HG03575 (cell line): ENCODE measurements at regions not wholly inside any gene's neighbourhood (a gene's known extent, or its start where the extent isn't known, plus 50 kb on each side); places are given as distances from the start of the nearest gene placed in this dataset.

Experiments used
- ATAC-seq: cut with Tn5 transposase; IDR thresholded peaks from one replicate; pipeline ENCODE4 v1.9.1; 2021; ENCODE audit not compliant: unreplicated experiment, insufficient number of reproducible peaks, low FRiP score; ENCODE audit errors: extremely low read depth

DNA sequence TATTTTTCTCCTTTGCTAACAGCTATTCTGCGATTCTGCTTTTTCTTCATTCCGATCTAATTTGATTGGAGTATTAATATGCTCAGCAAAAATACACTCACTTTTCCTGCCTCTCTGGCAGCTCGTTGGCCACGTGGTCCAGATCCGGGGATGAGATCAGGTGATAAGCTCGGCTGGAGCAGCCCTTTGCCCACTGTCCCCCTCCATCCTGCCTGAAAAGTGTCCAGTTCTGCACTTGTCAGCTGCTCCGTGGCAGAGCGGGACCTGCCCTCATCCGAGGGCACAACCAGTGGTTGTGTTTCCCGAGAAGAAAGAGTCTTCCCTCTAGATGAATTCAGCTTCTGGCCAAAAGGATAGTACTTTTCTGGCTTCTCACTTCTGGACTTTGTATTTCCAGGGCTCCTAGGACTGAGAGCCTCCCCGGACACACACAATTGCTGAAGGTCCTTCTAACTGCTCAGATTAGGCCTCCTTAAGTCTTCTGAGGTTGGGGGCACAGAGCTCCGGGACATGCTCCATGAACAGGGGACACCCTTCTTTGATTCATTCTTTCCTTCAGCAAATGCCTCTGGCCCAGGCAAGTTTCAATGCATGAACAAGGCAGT, 103.9 kb upstream of the ALDH1A3 start:
- ATAC-seq = no peak

DNA sequence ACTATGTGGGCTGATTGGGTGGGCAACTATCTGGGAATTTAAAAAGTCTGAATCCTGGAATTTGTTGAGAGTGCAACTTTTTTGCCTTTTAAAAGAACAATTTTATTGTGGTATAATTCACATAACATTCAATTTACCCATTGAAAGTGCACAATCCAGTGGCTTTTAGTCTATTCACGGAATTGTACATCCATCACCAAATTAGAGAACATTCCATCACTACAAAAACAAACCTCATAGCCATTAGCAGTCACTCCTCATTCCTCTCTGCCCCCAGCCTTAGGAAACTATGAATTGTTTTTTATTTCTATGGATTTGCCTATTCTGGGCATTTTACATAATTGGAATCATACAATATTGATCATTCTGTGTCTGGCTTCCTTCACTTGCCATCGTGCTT, 101.8 kb upstream of the ALDH1A3 start:
- no peak for ATAC-seq

DNA sequence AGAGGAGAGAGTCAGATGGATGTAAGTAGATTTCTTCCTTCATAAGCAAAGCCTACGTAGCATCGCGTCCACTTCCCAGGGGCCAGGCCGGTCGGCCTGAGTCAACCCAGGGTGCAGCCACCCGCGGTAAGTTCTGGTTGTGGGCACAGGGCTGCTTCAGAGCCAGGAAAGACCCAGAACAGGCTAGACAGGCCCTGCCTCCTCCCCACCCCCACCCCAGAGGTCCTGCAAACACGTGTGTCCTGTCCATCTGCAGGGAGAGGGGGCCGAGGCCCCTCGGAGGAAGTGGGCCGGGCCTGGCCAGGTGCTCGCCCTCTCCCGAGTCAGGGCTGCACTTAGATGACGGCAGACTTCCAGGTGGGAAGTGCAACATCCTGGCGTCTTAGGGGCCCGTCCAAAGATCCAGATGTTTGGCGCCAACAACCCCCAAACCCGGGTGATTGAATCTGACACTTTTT, 100.8 kb upstream of the ALDH1A3 start:
- ATAC-seq = no peak

DNA sequence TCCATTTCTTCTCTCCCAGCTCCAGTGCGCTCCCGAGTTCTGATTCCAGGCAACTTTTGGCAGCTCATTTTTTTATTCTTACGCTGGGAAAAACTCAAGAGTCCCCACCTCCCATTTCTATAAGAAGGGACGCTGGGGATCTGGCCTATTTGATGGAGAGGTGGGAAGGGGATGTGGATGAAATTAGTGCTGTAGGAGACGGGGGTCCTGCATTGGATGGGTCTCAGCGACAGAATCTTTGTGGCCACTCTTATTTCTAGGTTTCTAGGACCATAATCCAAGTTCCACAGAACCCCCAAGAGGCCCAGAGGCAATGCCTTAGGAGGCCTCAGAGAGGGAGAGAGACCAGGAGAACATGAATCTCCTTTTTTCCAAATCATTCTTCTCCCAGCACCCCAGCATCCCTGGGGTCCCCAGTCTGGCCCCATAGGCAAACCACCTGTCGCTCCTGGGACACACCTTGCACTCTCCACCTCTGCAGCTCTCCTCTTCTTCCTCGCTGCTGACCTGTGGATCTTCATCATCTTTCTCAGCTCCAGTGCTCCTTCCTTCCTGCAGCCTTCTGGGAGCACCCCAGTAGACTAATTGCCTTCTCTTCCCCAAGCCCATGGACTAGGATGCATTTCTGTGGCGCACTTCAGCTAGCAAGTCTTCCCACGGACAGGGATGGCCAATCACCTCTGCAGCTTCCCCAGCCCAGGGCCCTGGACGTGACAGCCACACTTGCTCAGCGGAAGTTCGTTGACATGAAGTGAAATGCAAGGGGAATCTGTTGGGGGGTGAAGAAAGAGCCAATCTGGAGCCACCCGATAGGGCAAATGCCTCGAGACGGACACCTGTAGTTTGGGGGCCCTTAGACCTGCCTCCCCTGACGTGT, 100.1 kb upstream of the ALDH1A3 start:
- ATAC-seq = no peak

DNA sequence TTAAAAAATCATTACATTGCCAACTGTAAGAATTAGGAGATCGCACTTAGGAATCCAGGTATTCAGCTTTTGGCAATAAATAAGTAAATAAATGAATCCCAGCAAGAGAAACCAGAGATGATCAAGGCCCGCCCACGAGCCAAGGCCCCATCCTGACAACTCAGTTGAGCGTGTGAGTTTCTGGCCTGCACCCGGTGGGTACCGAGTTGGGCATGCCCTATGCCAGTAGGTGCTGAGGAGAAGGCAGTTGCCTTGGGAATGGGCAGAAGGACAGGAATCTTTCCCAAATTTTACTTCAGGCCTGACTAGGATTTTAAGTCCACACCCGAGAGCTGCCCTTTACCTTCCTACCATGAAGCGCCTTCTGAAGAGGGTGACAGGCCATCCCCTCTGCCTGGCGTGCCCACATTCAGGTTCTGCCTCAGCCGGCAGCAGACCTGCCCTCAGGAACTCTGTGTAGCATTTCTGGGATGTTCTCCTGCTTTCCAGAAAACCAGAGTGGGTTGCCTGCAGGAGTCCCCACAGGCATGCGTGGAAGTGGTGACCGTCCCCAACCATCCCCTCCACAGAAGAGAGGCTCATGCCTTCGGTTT, 99.3 kb upstream of the ALDH1A3 start:
- ATAC-seq = no peak

DNA sequence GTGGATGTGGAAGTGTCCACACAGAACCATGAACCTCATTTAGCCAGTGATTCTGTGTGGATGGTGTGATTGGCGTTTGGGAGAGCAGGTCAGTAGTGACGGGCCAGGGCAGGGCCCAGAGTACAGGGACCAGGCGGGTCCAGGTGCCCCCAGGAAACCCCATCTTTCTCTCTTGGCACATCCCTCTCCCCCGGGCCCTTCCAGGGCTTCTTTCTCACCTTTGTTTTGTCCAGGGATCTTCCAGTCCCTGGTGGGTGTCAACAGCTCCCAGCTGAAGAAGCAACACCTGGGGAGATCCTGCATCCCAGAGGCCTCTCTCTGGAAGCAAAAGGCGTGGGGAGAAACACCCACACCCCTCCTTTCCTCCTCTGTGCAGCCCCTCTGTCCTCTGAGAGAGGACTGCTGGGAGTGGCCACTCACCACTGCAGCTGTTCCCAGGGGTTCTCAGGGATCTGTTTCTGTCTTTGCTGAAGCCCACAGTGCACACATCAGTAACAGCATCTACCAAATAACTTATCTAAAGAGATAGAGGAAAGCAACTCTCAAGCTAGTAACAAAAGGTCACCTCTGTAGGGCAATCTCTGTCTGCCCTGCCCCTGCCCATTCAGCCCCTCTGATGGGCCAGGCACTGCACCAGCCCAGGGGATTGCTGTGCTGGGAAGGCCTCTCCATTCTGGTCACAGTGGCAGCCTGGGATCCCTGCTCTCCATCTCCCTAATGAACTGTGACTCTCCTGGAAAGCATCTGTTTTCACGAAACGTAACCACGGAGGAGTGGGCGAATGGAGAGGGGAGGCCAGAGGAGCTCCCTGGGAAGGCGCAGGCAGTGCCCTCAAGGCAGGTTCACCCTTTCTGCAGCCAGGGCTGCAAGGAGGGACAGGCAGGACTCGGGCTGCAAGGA, 98.3 kb upstream of the ALDH1A3 start:
- no peak for ATAC-seq

DNA sequence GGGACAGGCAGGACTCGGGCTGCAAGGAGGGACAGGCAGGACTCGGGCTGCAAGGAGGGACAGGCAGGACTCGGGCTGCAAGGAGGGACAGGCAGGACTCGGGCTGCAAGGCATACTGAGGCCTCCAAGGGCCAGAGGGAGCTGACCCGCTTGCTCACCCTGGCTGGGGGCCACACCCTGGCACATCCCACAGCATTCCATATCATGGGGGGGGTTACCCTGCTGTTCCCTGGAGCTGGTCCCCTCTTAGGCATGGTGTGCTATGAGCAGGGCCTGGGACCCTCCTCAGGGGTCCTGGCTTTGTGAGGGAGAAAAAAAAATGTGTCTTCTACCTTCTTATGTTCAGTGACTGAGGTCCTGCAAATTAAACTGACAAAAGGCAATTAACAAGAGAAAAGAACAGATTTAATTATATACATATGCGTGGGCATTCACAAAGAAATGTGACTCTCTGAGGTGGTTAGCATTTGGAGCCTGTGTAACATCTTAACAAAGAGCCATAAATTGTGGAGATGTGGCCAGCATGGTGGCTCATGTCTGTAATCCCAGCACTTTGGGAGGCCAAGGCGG, 97.6 kb upstream of the ALDH1A3 start:
- ATAC-seq = no peak

DNA sequence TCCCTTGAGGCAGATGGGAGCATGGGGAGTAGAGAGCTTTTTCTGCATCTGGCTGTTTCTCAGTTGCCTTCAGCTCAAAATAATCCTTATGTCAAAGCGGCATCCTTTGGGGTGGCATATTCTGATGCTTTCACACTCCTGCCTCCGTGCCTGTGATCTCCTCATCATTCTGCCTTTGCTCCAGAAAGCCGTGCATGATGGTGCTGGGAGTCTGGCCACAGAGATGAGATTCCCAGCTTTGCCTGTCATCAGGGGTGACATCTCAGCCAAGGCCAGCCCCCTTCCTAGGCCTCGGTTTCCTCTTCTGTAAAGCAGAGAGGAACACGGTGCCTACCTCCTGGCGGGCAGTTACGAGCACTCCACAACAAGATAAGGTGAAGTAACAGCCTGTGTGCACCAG, 96.3 kb upstream of the ALDH1A3 start:
- ATAC-seq = no peak

DNA sequence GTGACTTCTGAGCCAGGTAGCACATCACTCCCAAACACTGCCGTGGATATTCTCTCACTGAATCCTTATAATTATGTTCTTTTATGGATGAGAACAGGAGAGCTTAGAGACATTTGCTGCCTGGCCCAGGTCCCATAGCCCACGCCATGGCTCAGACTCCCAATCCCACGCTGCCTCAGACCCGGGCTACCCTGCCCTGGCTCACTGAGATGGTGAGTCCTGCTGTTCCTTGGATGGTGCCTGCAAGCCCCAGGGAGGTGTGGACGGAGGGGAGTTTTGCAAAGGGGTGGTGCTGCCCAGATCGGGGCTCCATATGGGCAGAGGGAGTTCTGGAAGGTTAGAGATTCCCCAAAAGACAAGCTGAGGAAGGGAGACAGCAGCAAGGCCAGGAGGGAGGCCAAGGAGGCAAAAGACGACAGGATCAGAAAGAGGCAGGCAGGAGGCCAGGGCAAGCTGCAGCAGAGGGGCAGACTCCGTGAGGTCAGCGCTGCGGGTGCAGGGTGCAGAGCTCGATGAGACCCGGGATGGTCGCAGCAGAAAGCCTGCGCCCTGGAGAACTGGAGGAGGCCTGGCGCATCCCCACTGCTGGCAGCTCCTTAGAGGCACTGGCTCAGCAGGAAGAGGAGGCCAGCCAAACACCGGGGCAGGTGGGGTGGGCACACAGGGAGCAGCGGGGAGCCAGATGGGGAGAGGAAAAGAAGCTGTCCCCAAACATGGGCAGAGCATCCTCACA, 95.7 kb upstream of the ALDH1A3 start:
- ATAC-seq = no peak

DNA sequence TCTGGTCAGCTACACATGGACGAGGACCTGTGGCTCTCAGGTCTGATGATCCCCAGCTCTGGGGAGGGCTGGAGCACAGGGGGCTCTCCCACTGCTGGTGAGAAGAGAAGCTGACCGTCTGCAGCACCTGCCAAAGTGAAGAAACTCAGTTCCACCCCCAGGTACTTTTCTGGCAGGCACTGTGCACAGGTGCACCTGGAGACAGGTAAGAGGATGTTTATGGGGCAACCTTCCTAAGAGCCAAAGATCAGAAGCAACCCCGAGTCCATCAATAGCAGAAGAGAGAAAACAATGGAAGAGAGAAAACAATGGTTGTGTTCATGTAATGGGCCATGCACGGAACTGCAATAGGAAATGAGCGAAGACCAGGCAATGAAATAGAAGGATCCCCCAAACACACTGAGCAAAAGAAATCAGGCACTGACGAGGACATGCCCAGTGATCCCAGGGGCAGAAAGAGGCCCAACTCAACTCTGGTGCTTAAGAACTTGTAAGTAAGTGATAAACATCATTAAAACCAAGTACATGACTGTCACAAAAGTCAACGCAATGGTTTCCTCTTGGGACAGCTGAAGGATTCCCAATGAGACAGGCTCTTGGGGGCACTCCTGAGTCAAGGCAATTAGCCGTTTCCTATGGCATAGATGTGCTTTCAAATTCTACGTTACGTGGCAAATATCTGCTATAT, 95.0 kb upstream of the ALDH1A3 start:
- no peak for ATAC-seq

DNA sequence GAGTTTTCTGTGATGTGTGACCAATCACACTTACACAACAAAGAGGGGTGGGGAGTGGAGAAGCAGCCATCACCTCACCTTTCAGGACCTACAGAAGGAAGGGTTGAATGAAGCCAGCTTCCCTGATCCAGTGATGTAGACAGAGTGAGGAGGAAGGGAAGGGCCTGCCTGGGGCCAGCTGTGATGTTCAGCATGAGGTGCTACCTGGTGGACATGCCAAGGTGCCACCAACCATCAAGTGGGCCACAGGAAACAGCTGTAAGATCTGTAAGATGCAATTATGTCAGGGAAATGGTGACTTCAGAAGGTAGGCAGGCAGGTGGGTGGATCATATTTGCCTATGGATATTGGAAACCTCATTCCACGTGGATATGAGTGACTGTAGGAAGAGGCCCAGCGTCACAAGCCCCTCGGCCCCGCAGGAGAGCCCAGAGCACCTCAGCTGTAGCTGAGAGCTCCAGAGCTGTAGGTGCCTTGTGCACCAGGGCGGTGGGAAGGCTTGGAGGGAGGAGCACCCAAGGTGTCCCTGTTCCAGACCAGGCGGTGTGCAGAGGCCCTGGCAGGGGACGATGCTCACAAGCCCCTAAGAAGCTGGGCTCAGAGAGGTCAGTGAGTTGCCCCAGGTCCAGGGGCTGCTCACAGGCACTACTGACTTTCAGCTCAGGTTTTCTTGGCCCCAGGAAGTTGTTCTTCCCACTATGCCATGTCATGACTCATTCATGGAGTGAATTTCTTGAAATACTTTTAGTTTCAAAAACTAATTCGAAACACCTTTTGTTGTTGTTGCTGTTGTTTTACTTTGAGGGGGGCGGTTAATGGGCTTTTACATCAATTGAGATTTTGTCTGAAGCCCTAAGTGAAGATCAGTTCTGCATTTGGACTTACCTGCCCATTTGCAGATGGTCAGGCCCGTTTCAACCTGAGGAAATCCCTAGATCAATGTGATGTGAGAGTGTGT, 94.2 kb upstream of the ALDH1A3 start:
- no peak for ATAC-seq

DNA sequence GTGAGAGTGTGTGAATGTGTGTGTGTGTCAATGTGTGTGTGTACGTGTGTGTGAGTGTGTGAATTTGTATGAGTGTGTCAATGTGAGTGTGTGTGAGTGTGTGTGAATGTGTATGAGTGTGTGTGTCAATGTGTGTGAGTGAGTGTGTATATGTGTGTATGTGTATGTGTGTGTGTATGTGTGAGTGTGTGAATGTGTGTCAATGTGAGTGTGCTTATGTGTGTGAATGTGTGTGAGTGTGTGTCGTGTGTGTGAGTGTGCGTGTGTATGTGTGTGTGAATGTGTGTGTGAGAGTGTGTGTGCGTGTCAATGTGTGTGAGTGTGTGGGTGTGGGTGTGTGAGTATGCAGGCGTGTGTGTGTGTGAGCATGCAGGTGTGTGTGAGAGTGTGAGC, 93.5 kb upstream of the ALDH1A3 start:
- no peak for ATAC-seq

DNA sequence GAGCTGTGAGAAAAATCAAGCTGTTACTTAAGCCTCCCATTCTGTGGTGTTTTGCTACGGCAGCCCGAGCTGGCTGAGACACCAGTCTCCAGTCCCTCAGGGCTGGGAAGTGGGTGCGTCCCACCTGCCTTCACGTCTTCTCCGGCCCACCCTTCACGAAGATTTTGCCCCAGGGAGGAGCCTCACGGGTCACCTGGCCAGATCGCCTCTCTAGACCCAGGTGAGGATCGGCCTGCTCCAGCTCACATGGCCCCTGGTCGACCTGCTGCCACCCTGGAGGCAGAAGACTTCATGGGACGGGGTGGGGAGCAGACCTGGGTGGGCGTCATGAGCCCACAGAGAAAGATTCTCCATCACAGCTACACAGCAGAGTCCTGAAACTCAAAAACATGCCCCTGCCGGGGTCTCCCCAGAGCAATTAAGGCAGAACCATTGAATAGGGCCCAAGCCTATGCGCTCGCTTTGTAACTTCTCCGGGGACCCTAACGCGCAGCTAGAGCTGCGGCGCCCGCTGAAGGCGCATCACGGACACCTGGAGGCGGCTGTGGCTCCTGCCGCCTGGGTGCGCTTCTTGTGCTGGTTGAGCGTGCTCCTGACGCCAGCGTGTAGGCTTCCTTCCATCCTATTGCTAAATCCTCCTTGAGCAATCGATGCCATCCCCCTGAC, 92.6 kb upstream of the ALDH1A3 start:
- ATAC-seq = no peak

DNA sequence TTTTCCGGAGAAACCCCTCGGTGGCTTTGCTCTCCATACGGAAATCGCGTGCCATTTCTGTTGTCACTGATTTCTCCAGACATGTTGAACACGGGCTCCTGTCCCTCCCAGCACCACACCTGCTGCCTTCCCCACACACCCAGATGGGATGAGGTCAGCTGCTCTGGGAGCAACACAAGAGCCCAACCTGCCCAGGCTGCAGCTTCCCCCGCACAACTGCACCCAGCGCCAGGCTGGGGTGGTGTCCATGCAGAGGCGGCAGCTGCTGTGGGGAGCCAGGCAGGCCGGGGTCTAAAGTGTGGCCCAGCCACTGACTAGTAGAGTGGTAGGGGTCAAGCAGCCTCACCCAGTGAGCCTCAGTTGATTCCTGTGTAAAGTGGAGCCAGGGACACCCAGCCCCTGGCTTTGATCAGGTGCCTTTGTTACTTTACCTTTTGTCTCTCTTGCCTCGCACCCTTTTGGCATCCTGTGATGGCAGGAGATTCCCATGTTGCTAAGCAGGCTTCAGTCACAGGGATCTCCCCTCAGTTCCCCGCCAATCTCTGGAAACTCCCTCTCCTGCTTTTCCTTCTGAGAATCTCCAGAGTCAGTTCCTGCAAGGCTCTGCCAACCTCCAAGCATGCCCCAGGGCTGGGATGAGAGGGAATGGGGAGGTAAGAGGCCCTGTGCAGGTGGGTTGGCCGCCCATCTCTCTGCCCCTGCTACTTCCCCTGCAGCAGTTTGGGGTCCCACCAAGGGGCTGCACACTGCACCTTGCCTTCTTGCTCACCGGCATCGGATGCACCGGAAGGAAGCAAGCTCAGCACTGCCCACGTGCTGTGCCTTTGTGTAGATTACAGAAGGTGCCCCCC, 91.8 kb upstream of the ALDH1A3 start:
- ATAC-seq = no peak

DNA sequence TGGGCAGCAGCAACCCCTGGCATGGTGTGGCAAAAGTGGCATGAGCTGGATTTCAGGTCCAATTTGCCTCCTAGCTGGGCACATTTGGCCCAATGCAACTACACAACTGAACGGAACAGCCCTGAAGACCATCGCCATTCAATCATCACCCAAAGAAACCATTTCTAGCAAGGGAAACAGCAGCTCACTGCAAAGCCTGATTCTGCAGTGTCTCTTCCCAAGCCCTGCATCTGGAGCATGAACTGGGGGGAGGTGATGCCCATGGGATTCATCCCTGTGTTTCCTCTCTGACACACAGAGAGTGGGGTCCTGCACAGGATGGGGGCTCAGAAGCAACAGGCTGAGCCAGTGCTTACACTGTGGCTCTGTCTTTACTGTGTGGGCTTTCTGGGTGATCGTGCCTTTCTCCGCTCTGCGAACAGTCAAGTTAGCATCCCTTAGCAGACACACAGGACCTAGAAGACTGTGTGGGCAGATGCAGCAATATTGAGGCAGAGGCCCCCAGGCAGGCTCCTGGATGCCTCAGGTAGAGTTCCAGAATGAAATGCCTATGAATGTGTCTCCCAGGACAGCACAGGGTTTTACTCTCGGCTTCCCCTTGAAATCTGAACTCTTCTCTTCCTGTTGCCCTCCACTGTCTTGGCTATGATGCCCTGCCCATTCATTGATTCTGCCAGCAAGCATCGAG, 91.1 kb upstream of the ALDH1A3 start:
- ATAC-seq = no peak
